ENCODE measurements at regions not wholly inside any gene's neighbourhood (a gene's known extent, or its start where the extent isn't known, plus 50 kb on each side); places are given as distances from the start of the nearest gene placed in this dataset.
A peak's percentile ranks its signal among the peaks of the same experiment; 100 is the strongest.

GRCh38 chr3:40997711-40998519, 201.4 kb upstream of the CTNNB1 start:
- DNase-seq = no peak

- DNase-seq = no peak
Measured at GRCh38 chr3:40999682-41000081, 199.6 kb upstream of the CTNNB1 start.

- DNase-seq = no peak
Measured at GRCh38 chr3:41000471-41000870, 198.8 kb upstream of the CTNNB1 start.

- DNase-seq = no peak
Measured at GRCh38 chr3:41001556-41001955, 197.7 kb upstream of the CTNNB1 start.

- no peak for DNase-seq
Measured at GRCh38 chr3:41002104-41002503, 197.2 kb upstream of the CTNNB1 start.

- DNase-seq = no peak
Measured at GRCh38 chr3:41007399-41007798, 191.9 kb upstream of the CTNNB1 start.

GRCh38 chr3:41011854-41012253, 187.5 kb upstream of the CTNNB1 start:
- no peak for DNase-seq

- no peak for DNase-seq
Measured at GRCh38 chr3:41018855-41019254, 180.4 kb upstream of the CTNNB1 start.

GRCh38 chr3:41024031-41024836, 175.1 kb upstream of the CTNNB1 start:
- DNase-seq = no peak

- DNase-seq = peak; percentile 48
Measured at GRCh38 chr3:41026394-41027177, 172.7 kb upstream of the CTNNB1 start.

GRCh38 chr3:41029356-41029755, 169.9 kb upstream of the CTNNB1 start:
- DNase-seq = no peak

- DNase-seq = no peak
Measured at GRCh38 chr3:41030220-41030619, 169.1 kb upstream of the CTNNB1 start.

- DNase-seq = no peak
Measured at GRCh38 chr3:41031401-41031800, 167.9 kb upstream of the CTNNB1 start.

- DNase-seq = no peak
Measured at GRCh38 chr3:41033956-41034519, 165.3 kb upstream of the CTNNB1 start.

- no peak for DNase-seq
Measured at GRCh38 chr3:41035456-41036022, 163.8 kb upstream of the CTNNB1 start.

- DNase-seq = no peak
Measured at GRCh38 chr3:41037651-41038334, 161.5 kb upstream of the CTNNB1 start.

- no peak for DNase-seq
Measured at GRCh38 chr3:41040256-41040655, 159.0 kb upstream of the CTNNB1 start.

- DNase-seq = no peak
Measured at GRCh38 chr3:41041462-41041861, 157.8 kb upstream of the CTNNB1 start.

GRCh38 chr3:41041899-41042298, 157.4 kb upstream of the CTNNB1 start:
- DNase-seq = no peak

GRCh38 chr3:41044523-41044922, 154.8 kb upstream of the CTNNB1 start:
- DNase-seq = no peak

GRCh38 chr3:41045491-41045890, 153.8 kb upstream of the CTNNB1 start:
- no peak for DNase-seq

GRCh38 chr3:41050144-41050543, 149.2 kb upstream of the CTNNB1 start:
- DNase-seq = no peak

Data from fibroblast of skin of back (primary cell).